ENCODE measurements at regions not wholly inside any gene's neighbourhood (a gene's known extent, or its start where the extent isn't known, plus 50 kb on each side); places are given as distances from the start of the nearest gene placed in this dataset.

- no peak overlapping the region for H3K27ac Mint-ChIP-seq
- POLR2A ChIA-PET = no interaction called here
- H3K27me3 Mint-ChIP-seq = no peaks in the 10 kb centered on the region
- no peaks in the 10 kb centered on the region for H3K9me3 Mint-ChIP-seq
- H3K4me1 Mint-ChIP-seq = no peaks in the 10 kb centered on the region
- H3K36me3 Mint-ChIP-seq = no peaks in the 10 kb centered on the region
- H3K4me3 Mint-ChIP-seq = no peak overlapping the region
- no peak for DNase-seq
- ATAC-seq (ENCODE audit: low read depth) = no peak
Observed at GRCh38 chr4:23219779-23220408, 527.2 kb downstream of the GBA3 start.

DNA sequence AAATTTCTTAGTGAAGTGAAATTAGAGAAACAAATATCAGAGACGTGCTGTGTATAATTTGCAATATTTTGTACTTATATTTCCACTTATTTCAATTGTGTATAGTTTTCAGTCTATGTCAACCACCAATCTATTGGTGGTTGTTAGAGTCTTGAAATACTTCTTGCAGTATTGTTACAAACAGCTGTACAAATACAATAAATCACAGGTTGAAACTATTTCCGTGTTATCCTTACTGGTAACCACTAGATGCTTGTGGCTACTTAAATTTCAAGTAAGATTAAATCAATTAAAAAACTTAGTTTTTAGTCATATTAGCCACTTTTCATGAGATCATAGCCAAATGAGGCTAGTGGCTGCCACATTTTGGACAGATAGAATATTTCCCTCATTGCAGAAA, 520.5 kb downstream of the GBA3 start:
- DNase-seq = no peak
- Mint-ChIP-seq H3K4me3 (no peak overlapping the region), H3K36me3 (no peaks in the 10 kb centered on the region)

GRCh38 chr4:23212558-23212957, 519.8 kb downstream of the GBA3 start:
- Mint-ChIP-seq H3K4me3 (no peak overlapping the region), H3K27ac (no peak overlapping the region), H3K36me3 (no peaks in the 10 kb centered on the region), H3K4me1 (no peaks in the 10 kb centered on the region), H3K27me3 (no peaks in the 10 kb centered on the region), H3K9me3 (no peaks in the 10 kb centered on the region)
- no peak for ATAC-seq (ENCODE audit: low read depth)
- POLR2A ChIA-PET = no interaction called here
- no peak for DNase-seq

More for the DNA sequence above, 520.5 kb downstream of the GBA3 start:
- no peaks in the 10 kb centered on the region for H3K9me3 Mint-ChIP-seq
- POLR2A ChIA-PET = no interaction called here
- no peaks in the 10 kb centered on the region for H3K27me3 Mint-ChIP-seq
- H3K4me1 Mint-ChIP-seq = no peaks in the 10 kb centered on the region
- no peak overlapping the region for H3K27ac Mint-ChIP-seq
- no peak for ATAC-seq (ENCODE audit: low read depth)

- DNase-seq (no peak), ATAC-seq (ENCODE audit: low read depth) (no peak)
- H3K27me3 Mint-ChIP-seq = no peaks in the 10 kb centered on the region
- H3K4me1 Mint-ChIP-seq = no peaks in the 10 kb centered on the region
- no peak overlapping the region for H3K4me3 Mint-ChIP-seq
- H3K27ac Mint-ChIP-seq = no peak overlapping the region
- H3K36me3 Mint-ChIP-seq = no peaks in the 10 kb centered on the region
- POLR2A ChIA-PET = no interaction called here
- peaks cover 1% of the 10 kb centered on the region for H3K9me3 Mint-ChIP-seq
Observed at GRCh38 chr4:23207059-23207458, 514.3 kb downstream of the GBA3 start.

GRCh38 chr4:23202712-23203247, 510.0 kb downstream of the GBA3 start:
- Mint-ChIP-seq H3K4me1 (no peaks in the 10 kb centered on the region), H3K4me3 (no peak overlapping the region), H3K36me3 (no peaks in the 10 kb centered on the region), H3K27me3 (no peaks in the 10 kb centered on the region), H3K9me3 (peaks cover 1% of the 10 kb centered on the region), H3K27ac (no peak overlapping the region)
- POLR2A ChIA-PET = no interaction called here
- ATAC-seq (ENCODE audit: low read depth) (no peak), DNase-seq (no peak)

- POLR2A ChIA-PET = no interaction called here
- no peaks in the 10 kb centered on the region for H3K4me1 Mint-ChIP-seq
- H3K27ac Mint-ChIP-seq = no peak overlapping the region
- no peaks in the 10 kb centered on the region for H3K27me3 Mint-ChIP-seq
- no peak overlapping the region for H3K4me3 Mint-ChIP-seq
- H3K9me3 Mint-ChIP-seq = peaks cover 1% of the 10 kb centered on the region
- DNase-seq (no peak), ATAC-seq (ENCODE audit: low read depth) (no peak)
- H3K36me3 Mint-ChIP-seq = no peaks in the 10 kb centered on the region
Observed at GRCh38 chr4:23194751-23195150, 502.0 kb downstream of the GBA3 start.

- Mint-ChIP-seq H3K27me3 (no peaks in the 10 kb centered on the region), H3K36me3 (no peaks in the 10 kb centered on the region), H3K4me3 (no peak overlapping the region), H3K27ac (no peak overlapping the region), H3K4me1 (no peaks in the 10 kb centered on the region), H3K9me3 (peaks cover 16% of the 10 kb centered on the region)
- POLR2A ChIA-PET = no interaction called here
- ATAC-seq (ENCODE audit: low read depth) = no peak
- DNase-seq = no peak
Observed at GRCh38 chr4:23174179-23174578, 481.4 kb downstream of the GBA3 start.

GRCh38 chr4:23171976-23172375, 479.2 kb downstream of the GBA3 start:
- H3K9me3 Mint-ChIP-seq = peaks cover 8% of the 10 kb centered on the region
- no peaks in the 10 kb centered on the region for H3K27me3 Mint-ChIP-seq
- ATAC-seq (ENCODE audit: low read depth) = no peak
- H3K27ac Mint-ChIP-seq = no peak overlapping the region
- no peak overlapping the region for H3K4me3 Mint-ChIP-seq
- no peaks in the 10 kb centered on the region for H3K36me3 Mint-ChIP-seq
- H3K4me1 Mint-ChIP-seq = no peaks in the 10 kb centered on the region
- POLR2A ChIA-PET = no interaction called here
- DNase-seq = no peak

DNA sequence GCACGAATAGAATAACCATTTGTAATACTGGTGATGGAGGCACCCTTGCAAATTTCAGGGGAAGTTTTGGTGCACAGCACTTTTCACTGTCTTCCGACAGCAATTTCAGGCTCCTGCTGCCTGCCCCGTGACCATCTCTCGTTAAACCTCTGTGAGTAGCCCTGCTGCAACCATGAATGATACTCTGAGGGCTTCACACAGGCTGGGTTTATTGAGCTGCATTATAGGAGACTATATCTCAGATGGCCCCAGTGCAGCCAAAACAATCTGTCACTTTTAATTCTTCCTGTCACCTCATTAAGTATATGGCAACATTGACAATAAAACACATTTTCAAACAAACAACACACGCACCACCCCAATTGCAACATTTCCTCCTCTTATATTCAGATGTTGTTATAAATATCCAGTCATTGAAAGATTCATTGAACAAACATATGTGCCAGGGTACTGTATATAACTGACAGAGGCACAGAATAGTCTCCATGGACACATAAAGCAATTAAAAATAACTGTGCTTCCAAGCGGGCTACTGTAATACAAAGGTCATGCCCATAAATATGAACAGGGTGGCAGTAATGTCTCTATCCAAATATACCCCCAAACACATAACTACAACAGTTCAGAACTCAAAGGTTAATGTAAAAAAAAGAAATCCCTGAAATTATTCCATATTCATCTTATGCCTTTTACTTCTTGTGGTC, 477.0 kb downstream of the GBA3 start:
- POLR2A ChIA-PET = no interaction called here
- Mint-ChIP-seq H3K27me3 (no peaks in the 10 kb centered on the region), H3K4me1 (no peaks in the 10 kb centered on the region), H3K36me3 (no peaks in the 10 kb centered on the region), H3K9me3 (peaks cover 6% of the 10 kb centered on the region), H3K4me3 (no peak overlapping the region), H3K27ac (no peak overlapping the region)
- DNase-seq (no peak), ATAC-seq (ENCODE audit: low read depth) (no peak)

DNA sequence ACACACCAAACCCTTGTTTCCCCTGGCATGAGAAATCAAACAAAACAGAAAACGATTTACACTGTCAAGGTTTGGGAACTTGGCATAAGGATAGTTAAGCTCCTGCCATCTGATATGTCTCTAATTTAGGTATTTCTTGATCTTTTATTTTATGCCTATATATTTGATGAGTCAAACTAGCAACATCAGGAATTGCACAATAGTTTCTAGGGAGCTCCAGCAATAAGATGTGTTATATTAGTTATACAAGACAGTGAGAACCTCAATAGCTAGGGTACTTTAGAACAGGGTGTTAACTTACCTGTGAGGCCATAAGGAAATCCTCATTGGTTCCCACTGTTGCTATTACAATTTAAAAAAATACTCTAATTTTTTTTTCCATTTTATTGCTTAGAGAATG, 474.2 kb downstream of the GBA3 start:
- POLR2A ChIA-PET = no interaction called here
- no peaks in the 10 kb centered on the region for H3K4me1 Mint-ChIP-seq
- H3K9me3 Mint-ChIP-seq = peaks cover 5% of the 10 kb centered on the region
- no peak overlapping the region for H3K27ac Mint-ChIP-seq
- H3K27me3 Mint-ChIP-seq = no peaks in the 10 kb centered on the region
- no peak for DNase-seq
- no peak for ATAC-seq (ENCODE audit: low read depth)
- no peaks in the 10 kb centered on the region for H3K36me3 Mint-ChIP-seq
- no peak overlapping the region for H3K4me3 Mint-ChIP-seq

GRCh38 chr4:23166407-23166806, 473.7 kb downstream of the GBA3 start:
- Mint-ChIP-seq H3K36me3 (no peaks in the 10 kb centered on the region), H3K4me3 (no peak overlapping the region), H3K27me3 (no peaks in the 10 kb centered on the region), H3K27ac (no peak overlapping the region), H3K4me1 (no peaks in the 10 kb centered on the region), H3K9me3 (peaks cover 5% of the 10 kb centered on the region)
- DNase-seq (no peak), ATAC-seq (ENCODE audit: low read depth) (no peak)
- POLR2A ChIA-PET = no interaction called here

- H3K4me1 Mint-ChIP-seq = no peaks in the 10 kb centered on the region
- no peak overlapping the region for H3K27ac Mint-ChIP-seq
- H3K9me3 Mint-ChIP-seq = peaks cover 5% of the 10 kb centered on the region
- H3K4me3 Mint-ChIP-seq = no peak overlapping the region
- DNase-seq = no peak
- POLR2A ChIA-PET = no interaction called here
- no peaks in the 10 kb centered on the region for H3K36me3 Mint-ChIP-seq
- ATAC-seq (ENCODE audit: low read depth) = no peak
- no peaks in the 10 kb centered on the region for H3K27me3 Mint-ChIP-seq
Observed at GRCh38 chr4:23165669-23166068, 472.9 kb downstream of the GBA3 start.

GRCh38 chr4:23163647-23164436, 471.1 kb downstream of the GBA3 start:
- no peak for ATAC-seq (ENCODE audit: low read depth)
- no peaks in the 10 kb centered on the region for H3K4me1 Mint-ChIP-seq
- POLR2A ChIA-PET = no interaction called here

GRCh38 chr4:23162275-23162674, 469.5 kb downstream of the GBA3 start:
- H3K27ac Mint-ChIP-seq = no peak overlapping the region

More at GRCh38 chr4:23163647-23164436, 471.1 kb downstream of the GBA3 start:
- Mint-ChIP-seq H3K9me3 (peaks cover 2% of the 10 kb centered on the region), H3K27me3 (no peaks in the 10 kb centered on the region), H3K27ac (no peak overlapping the region), H3K4me3 (no peak overlapping the region), H3K36me3 (no peaks in the 10 kb centered on the region)
- no peak for DNase-seq

More at GRCh38 chr4:23162275-23162674, 469.5 kb downstream of the GBA3 start:
- H3K36me3 Mint-ChIP-seq = no peaks in the 10 kb centered on the region
- DNase-seq = no peak
- peaks cover 1% of the 10 kb centered on the region for H3K9me3 Mint-ChIP-seq
- no peaks in the 10 kb centered on the region for H3K27me3 Mint-ChIP-seq
- no peaks in the 10 kb centered on the region for H3K4me1 Mint-ChIP-seq
- no peak overlapping the region for H3K4me3 Mint-ChIP-seq
- no peak for ATAC-seq (ENCODE audit: low read depth)
- POLR2A ChIA-PET = no interaction called here

All from activated naive CD8-positive, alpha-beta T cell treated with anti-CD3 and anti-CD28 coated beads, Interleukin-2, amount 10 ng/mL, durations not matched to agents 7 days and 5 days (primary cell).